T-cell (primary cell): ENCODE measurements at regions not wholly inside any gene's neighbourhood (a gene's known extent, or its start where the extent isn't known, plus 50 kb on each side); places are given as distances from the start of the nearest gene placed in this dataset.
"Not testable (repeated sequence)": the region's sequence is repeated elsewhere in the genome, so short reads cannot be mapped to it uniquely, and the experiment has no call there.

Experiments used
- ATAC-seq, 4 experiments: fragments of 200-7000 bp in 3 of 4; fragments of 150-1000 bp in 1 of 4; cut with Tn5 transposase; replicated peaks in 1 of 4; 1 replicate in 3 of 4; 2 replicates in 1 of 4; pipeline ENCODE4 v1.10.0; 2021; ENCODE audit warnings: moderate library complexity in 3 of 4, mild to moderate bottlenecking in 2 of 4, moderate number of reproducible peaks in 1 of 4
- CTCF ChIA-PET, 2 donors: fragments of 300-600 bp; sonication (Branson Sonifier 250); formaldehyde crosslinking; loops; one replicate each; lab custom pipeline; 2022; ENCODE audit warnings: antibody characterized with exemption in 2 of 2; lab: Charles Lee
- POLR2A ChIA-PET, 2 donors: fragments of 300-600 bp; sonication (Branson Sonifier 250); formaldehyde crosslinking; loops; one replicate each; lab custom pipeline; 2022; ENCODE audit warnings: antibody characterized with exemption in 2 of 2; lab: Charles Lee
- DNase-seq, 35 experiments: peaks; one replicate each; pipeline versions ENCODE4 v3.0.0 to v3.0.0-alpha.2; 2013 to 2023
- H3K27ac ChIP-seq: one replicate; pipeline ENCODE4 v1.5.1; 2013; ENCODE audit warnings: low read length
- H3K27me3 ChIP-seq, 2 experiments: replicated peaks in 1 of 2; 1 replicate in 1 of 2; 2 replicates in 1 of 2; pipeline versions ENCODE4 v1.6.1 to v1.7.0; 2013; ENCODE audit warnings: low read length in 1 of 2, mixed read lengths in 1 of 2; ENCODE audit not compliant: control insufficient read depth in 2 of 2, insufficient read depth in 2 of 2; ENCODE audit errors: extremely low read depth in 1 of 2
- H3K36me3 ChIP-seq, 2 donors: 1 replicate in 1 of 2; 2 replicates in 1 of 2; pipeline versions ENCODE4 v1.6.1 to v1.7.0; 2013; ENCODE audit warnings: low read length in 1 of 2; ENCODE audit not compliant: control insufficient read depth in 2 of 2, insufficient read depth in 1 of 2; ENCODE audit errors: extremely low read depth in 1 of 2
- H3K4me1 ChIP-seq, 2 experiments: 1 replicate in 1 of 2; 2 replicates in 1 of 2; pipeline versions ENCODE4 v1.6.1 to v1.7.0; 2013; ENCODE audit warnings: low read length in 2 of 2, mixed read lengths in 1 of 2; ENCODE audit not compliant: insufficient read depth in 2 of 2, control insufficient read depth in 1 of 2; ENCODE audit errors: extremely low read depth in 1 of 2
- H3K4me3 ChIP-seq, 2 donors: 1 replicate in 1 of 2; 2 replicates in 1 of 2; pipeline versions ENCODE4 v1.5.1 to v1.7.0; 2013; ENCODE audit warnings: mild to moderate bottlenecking in 2 of 2, low read length in 1 of 2, moderate library complexity in 1 of 2; ENCODE audit not compliant: control insufficient read depth in 1 of 2; ENCODE audit errors: extremely low read depth in 1 of 2
- H3K9me3 ChIP-seq: 2 replicates; pipeline ENCODE4 v1.7.0; 2013
- H3K27ac Mint-ChIP-seq, 2 donors: one replicate each; pipeline ENCODE4 v1.8.0; 2020 to 2021; ENCODE audit warnings: mild to moderate bottlenecking in 2 of 2, mixed read lengths in 2 of 2
- H3K27me3 Mint-ChIP-seq, 2 donors: one replicate each; pipeline ENCODE4 v1.8.0; 2021 to 2022; ENCODE audit warnings: mixed read lengths in 2 of 2
- H3K36me3 Mint-ChIP-seq: one replicate; pipeline ENCODE4 v1.8.0; 2021; ENCODE audit warnings: mixed read lengths
- H3K4me1 Mint-ChIP-seq, 3 donors: one replicate each; pipeline ENCODE4 v1.8.0; 2020 to 2022; ENCODE audit warnings: mixed read lengths in 3 of 3, mild to moderate bottlenecking in 1 of 3
- H3K4me3 Mint-ChIP-seq, 3 donors: one replicate each; pipeline ENCODE4 v1.8.0; 2020 to 2022; ENCODE audit warnings: mild to moderate bottlenecking in 3 of 3, mixed read lengths in 3 of 3, moderate library complexity in 3 of 3
- H3K9me3 Mint-ChIP-seq, 3 donors: one replicate each; pipeline ENCODE4 v1.8.0; 2020 to 2022; ENCODE audit warnings: mixed read lengths in 3 of 3
- WGBS: methylation state at CpG from one replicate; pipeline ENCODE4 v1.1.5; 2013; ENCODE audit warnings: missing lambda C conversion rate; ENCODE audit not compliant: insufficient coverage; 5-methylcytosine and 5-hydroxymethylcytosine counted together

- no peaks in the 10 kb centered on the region for H3K9me3 ChIP-seq
- ChIA-PET CTCF (no interaction called here), POLR2A (no interaction called here)
- no peak overlapping the region for H3K27ac ChIP-seq
- no peaks in the 10 kb centered on the region for H3K27me3 ChIP-seq
- no peaks in the 10 kb centered on the region for H3K36me3 Mint-ChIP-seq
- H3K4me1 ChIP-seq: no peaks in the 10 kb centered on the region
- H3K27me3 Mint-ChIP-seq: no peaks in the 10 kb centered on the region
- ATAC-seq (no peak), DNase-seq (no peak)
- no peaks in the 10 kb centered on the region for H3K4me1 Mint-ChIP-seq
- no peak overlapping the region for H3K4me3 Mint-ChIP-seq
- no peak overlapping the region for H3K4me3 ChIP-seq
- H3K36me3 ChIP-seq: no peaks in the 10 kb centered on the region
- no peak overlapping the region for H3K27ac Mint-ChIP-seq
- H3K9me3 Mint-ChIP-seq: peaks cover 0 to 7% (median 4%) of the 10 kb centered on the region in 3 donors
- 14% methylated on average over 2 of the region's 3 CpGs for WGBS
Measured at GRCh38 chr1:72394457-72394856, 112.1 kb upstream of the NEGR1 start.

- POLR2A ChIA-PET: no interaction called here
- no peaks in the 10 kb centered on the region for H3K4me1 Mint-ChIP-seq
- DNase-seq (no peak), ATAC-seq (no peak)
- H3K9me3 Mint-ChIP-seq: peaks cover 0 to 9% (median 2%) of the 10 kb centered on the region in 3 donors
- Histone ChIP-seq H3K4me3 (no peak overlapping the region), H3K36me3 (no peaks in the 10 kb centered on the region), H3K4me1 (no peaks in the 10 kb centered on the region), H3K27me3 (no peaks in the 10 kb centered on the region), H3K9me3 (no peaks in the 10 kb centered on the region), H3K27ac (no peak overlapping the region)
- no peak overlapping the region for H3K27ac Mint-ChIP-seq
- H3K36me3 Mint-ChIP-seq: no peaks in the 10 kb centered on the region
- CTCF ChIA-PET: no interaction called here
- WGBS: no CpG with 5 or more reads among the region's 2 CpGs
- no peaks in the 10 kb centered on the region for H3K27me3 Mint-ChIP-seq
- H3K4me3 Mint-ChIP-seq: no peak overlapping the region
Measured at GRCh38 chr1:72379072-72379471, 96.7 kb upstream of the NEGR1 start.

GRCh38 chr1:72375226-72375625, 92.9 kb upstream of the NEGR1 start:
- peaks cover 0 to 12% (median 0%) of the 10 kb centered on the region in 3 donors for H3K9me3 Mint-ChIP-seq
- no peaks in the 10 kb centered on the region for H3K9me3 ChIP-seq

GRCh38 chr1:72371259-72372035, 89.1 kb upstream of the NEGR1 start:
- POLR2A ChIA-PET: interaction anchor here in 1 of 2 donors (0.6 kb wide), 1 partner anchor 154 kb away, joined by 6 read pairs; no protein-coding TSS in a partner anchor
- DNase-seq: no peak
- 86% methylated on average over 1 of the region's 3 CpGs for WGBS
- no peaks in the 10 kb centered on the region for H3K36me3 Mint-ChIP-seq
- Histone ChIP-seq H3K4me1 (peaks cover 0 to under 1% of the 10 kb centered on the region in 2 experiments), H3K27me3 (no peaks in the 10 kb centered on the region), H3K36me3 (no peaks in the 10 kb centered on the region), H3K4me3 (no peak overlapping the region), H3K9me3 (no peaks in the 10 kb centered on the region), H3K27ac (no peak overlapping the region)
- H3K4me3 Mint-ChIP-seq: no peak overlapping the region
- H3K27ac Mint-ChIP-seq: no peak overlapping the region
- no peak for ATAC-seq
- H3K9me3 Mint-ChIP-seq: peaks cover 0 to 18% (median 0%) of the 10 kb centered on the region in 3 donors
- no peaks in the 10 kb centered on the region for H3K27me3 Mint-ChIP-seq
- CTCF ChIA-PET: no interaction called here
- H3K4me1 Mint-ChIP-seq: peaks cover 0 to 7% (median 0%) of the 10 kb centered on the region in 3 donors

More at GRCh38 chr1:72375226-72375625, 92.9 kb upstream of the NEGR1 start:
- Mint-ChIP-seq H3K27me3 (no peaks in the 10 kb centered on the region), H3K4me1 (no peaks in the 10 kb centered on the region), H3K27ac (no peak overlapping the region), H3K4me3 (no peak overlapping the region), H3K36me3 (no peaks in the 10 kb centered on the region)
- Histone ChIP-seq H3K27me3 (no peaks in the 10 kb centered on the region), H3K4me1 (no peaks in the 10 kb centered on the region), H3K36me3 (no peaks in the 10 kb centered on the region), H3K27ac (no peak overlapping the region), H3K4me3 (no peak overlapping the region)
- CTCF ChIA-PET: no interaction called here
- ATAC-seq (no peak), DNase-seq (no peak)
- POLR2A ChIA-PET: no interaction called here

- H3K27ac ChIP-seq, DNase-seq, H3K36me3 Mint-ChIP-seq, CTCF ChIA-PET, H3K4me3 ChIP-seq, H3K9me3 ChIP-seq, H3K27ac Mint-ChIP-seq, H3K27me3 Mint-ChIP-seq, H3K4me1 Mint-ChIP-seq, H3K36me3 ChIP-seq, ATAC-seq, H3K27me3 ChIP-seq, H3K4me1 ChIP-seq, H3K4me3 Mint-ChIP-seq: not testable (repeated sequence)
- H3K9me3 Mint-ChIP-seq: peaks cover 0 to 18% (median 0%) of the 10 kb centered on the region in 3 donors
- POLR2A ChIA-PET: interaction anchor here in 1 of 2 donors (0.6 kb wide), 1 partner anchor 154 kb away, joined by 6 read pairs; no protein-coding TSS in a partner anchor
- no CpG with 5 or more reads among the region's 3 CpGs for WGBS
Measured at GRCh38 chr1:72370836-72371235, 88.5 kb upstream of the NEGR1 start.

GRCh38 chr1:72369069-72369757, 86.9 kb upstream of the NEGR1 start:
- ChIA-PET CTCF (no interaction called here), POLR2A (no interaction called here)

More at GRCh38 chr1:72369069-72369757, 86.9 kb upstream of the NEGR1 start:
- no CpG with 5 or more reads among the region's 1 CpG for WGBS
- Mint-ChIP-seq H3K36me3 (no peaks in the 10 kb centered on the region), H3K27me3 (no peaks in the 10 kb centered on the region), H3K27ac (no peak overlapping the region), H3K9me3 (peaks cover 0 to 18% (median 0%) of the 10 kb centered on the region in 3 donors), H3K4me1 (peaks cover 0 to 7% (median 0%) of the 10 kb centered on the region in 3 donors), H3K4me3 (no peak overlapping the region)
- H3K4me3 ChIP-seq: no peak overlapping the region
- H3K27ac ChIP-seq: no peak overlapping the region
- H3K9me3 ChIP-seq: no peaks in the 10 kb centered on the region
- no peak for ATAC-seq
- no peak for DNase-seq
- no peaks in the 10 kb centered on the region for H3K36me3 ChIP-seq
- no peaks in the 10 kb centered on the region for H3K27me3 ChIP-seq
- H3K4me1 ChIP-seq: peaks cover 0 to 2% of the 10 kb centered on the region in 2 experiments
